NCI-H2227 (cell line): ENCODE measurements at regions not wholly inside any gene's neighbourhood (a gene's known extent, or its start where the extent isn't known, plus 50 kb on each side); places are given as distances from the start of the nearest gene placed in this dataset.
A peak's percentile ranks its signal among the peaks of the same experiment; 100 is the strongest.

Source experiments
- DNase-seq: peaks from one replicate; lab custom pipeline; 2025; ENCODE audit not compliant: unreplicated experiment; lab: John Stamatoyannopoulos, UW

DNA sequence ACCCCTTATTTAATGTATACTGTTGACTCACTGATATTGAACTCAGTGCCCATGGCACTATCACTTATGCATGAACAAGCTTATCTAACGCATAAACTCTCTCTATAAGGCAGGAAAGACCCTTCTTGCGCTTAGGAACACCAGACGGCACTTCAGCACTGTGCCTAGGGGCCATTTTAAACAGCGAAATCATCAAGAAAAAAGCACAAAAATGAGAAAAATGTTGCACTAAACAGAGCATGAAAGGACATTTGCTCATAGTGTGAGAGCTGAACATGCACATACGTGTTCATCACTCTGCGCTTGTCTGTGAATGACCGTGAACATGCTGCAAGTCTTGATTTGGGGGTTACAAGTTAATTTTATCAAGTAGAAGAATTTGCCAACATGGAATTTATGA is 109.6 kb downstream of the WDR11 start:
- DNase-seq: no peak

DNA sequence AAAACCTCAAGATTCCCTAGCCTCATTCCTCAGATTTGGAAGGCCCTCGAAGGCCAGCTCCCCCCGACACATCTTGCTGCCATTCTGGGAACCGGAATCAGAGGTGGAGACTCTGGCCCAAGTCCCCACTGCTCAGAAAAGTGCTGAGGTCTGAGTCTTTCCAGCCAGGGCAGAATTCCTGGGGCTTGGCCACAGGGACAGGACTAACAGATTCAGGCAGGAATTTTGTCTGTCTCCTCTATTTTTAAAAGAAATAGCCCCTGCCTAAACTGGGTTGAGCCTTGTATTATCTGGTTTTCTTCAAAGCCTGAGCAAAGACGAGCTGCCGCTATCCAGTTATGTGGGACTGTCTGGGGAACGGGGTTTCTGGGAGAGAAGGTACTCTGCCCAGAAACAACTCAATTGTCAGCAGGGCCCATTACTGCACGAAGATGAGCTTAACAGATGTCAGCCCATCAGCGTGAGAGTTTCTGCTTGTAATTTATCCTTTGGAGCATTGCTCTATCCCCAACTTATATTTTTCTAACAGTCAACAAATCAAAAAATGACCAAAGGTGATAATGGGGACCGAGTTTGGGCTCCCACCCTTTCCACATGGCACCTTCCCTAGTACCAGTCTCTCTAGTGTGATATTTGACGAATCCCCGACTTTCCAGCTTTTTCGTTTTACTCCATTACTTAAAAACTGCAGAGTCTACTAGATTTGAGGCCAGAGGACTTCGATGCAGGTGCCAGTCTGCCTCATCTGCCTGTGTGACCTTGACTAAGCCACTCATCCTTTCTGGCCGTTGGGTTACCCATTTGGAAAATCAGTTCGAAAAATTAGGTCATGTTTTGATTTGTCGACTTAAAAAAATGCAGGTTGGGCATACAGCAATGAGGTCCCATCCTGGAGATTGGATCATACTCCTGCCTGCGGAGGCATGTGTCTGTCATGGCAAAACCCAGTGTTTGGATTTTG is 110.9 kb downstream of the WDR11 start:
- no peak for DNase-seq

DNA sequence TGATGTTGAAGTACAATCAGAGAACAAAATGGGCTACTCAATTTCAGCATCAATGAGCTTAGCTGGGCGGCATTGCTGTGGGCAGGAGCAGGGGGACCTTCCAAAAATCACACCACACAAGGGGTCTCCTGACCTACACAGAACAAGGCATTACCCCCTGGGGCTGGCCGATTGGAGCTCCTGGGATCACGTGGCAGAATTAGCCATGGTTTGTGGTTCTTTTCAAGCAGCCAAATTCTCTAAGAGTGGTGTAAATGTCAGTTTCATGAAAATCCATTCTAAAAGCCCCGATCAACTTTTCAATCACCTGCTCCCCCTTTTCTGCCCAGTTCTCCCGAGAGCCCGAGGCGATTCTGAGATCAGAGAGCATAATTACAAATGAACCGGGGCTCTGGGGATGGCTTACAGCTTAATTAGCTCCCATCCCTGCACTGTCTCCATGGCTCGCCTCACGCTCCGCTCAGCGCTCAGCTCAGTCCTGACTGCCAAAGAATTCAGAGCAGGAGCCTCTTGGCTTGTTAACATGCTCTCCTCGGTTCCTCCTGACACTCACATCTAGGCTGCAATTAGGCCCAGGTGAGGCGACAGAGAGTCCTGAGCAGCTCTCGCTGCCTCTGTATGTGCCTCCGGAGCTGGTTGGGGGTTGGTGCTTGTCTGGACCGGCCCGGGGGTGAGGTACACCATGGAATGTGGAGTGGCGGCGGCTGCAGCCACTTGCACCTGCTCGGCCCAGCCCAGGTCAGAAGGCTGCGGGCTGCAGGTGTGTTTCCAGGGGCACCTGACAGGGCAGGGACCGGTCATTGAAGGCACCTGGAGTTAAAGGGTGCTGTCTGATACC is 111.8 kb downstream of the WDR11 start:
- DNase-seq: peak; percentile 46

DNA sequence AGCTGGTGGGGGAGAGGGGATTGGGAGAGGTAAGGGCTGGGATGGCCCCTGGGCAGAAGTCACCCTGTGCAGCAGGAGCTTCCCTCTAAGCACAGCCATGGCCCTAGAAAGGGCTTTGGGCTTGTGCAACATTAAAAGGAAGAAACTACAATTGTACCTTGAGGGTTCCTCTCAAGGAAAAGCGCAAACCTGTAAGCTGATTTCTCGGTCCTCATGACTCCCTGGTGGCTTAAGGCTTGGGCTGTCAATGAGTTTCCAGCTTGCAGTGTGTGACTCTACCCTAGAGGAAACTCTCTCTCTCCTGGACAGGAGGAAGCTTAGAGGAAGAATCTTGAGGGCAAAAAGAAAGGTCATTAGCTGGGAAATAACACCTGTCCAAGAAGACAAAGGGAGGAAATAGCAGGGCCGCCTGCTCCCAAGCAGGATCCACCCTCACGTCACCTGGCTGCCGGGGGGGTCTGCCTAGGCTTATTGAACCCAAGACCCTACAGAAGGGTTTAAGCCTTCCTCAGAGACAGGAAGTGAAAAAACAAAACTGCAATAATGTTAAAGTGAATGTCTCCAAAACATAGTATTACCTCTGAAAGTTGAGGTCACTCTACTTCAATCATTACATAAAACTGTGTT is 112.5 kb downstream of the WDR11 start:
- no peak for DNase-seq

DNA sequence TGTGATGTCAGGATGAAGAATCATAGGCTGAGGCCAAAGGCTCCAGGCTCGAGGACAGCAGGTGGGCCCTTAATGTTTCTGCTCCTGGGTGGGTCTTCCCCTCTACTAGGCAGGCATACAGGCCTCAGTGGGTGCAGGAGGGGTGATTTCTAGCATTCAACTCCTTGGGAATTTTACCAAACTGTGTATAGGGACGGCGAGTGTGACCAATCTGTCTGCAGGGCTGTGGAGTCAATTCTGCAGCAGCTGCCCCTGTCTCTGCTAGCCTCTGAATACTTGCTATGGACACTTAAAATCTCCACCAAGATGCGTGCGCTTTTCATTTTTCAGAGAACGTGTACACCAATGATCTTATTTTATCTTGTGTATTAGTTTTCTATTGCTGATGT is 115.5 kb downstream of the WDR11 start:
- no peak for DNase-seq

DNA sequence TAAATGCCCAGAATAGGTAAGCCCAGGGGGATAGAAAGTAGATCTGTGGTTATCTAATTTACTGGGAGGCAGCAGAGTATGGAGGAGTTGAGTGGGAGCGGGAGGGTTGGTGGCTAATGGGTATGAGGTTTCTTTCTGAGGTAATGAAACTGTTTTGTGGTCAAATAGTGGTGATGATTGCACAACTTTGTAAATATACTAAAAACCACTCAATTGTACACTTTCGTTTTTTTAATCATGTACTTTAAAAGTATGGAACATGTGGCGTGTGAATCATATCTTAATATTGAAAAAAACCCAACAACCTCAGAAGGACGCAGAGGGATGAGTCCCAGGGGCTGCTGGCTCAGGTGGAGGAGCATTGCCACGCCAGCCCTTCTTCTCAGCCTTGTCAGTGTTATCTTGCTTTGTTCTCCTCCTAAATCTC is 118.1 kb downstream of the WDR11 start:
- no peak for DNase-seq

DNA sequence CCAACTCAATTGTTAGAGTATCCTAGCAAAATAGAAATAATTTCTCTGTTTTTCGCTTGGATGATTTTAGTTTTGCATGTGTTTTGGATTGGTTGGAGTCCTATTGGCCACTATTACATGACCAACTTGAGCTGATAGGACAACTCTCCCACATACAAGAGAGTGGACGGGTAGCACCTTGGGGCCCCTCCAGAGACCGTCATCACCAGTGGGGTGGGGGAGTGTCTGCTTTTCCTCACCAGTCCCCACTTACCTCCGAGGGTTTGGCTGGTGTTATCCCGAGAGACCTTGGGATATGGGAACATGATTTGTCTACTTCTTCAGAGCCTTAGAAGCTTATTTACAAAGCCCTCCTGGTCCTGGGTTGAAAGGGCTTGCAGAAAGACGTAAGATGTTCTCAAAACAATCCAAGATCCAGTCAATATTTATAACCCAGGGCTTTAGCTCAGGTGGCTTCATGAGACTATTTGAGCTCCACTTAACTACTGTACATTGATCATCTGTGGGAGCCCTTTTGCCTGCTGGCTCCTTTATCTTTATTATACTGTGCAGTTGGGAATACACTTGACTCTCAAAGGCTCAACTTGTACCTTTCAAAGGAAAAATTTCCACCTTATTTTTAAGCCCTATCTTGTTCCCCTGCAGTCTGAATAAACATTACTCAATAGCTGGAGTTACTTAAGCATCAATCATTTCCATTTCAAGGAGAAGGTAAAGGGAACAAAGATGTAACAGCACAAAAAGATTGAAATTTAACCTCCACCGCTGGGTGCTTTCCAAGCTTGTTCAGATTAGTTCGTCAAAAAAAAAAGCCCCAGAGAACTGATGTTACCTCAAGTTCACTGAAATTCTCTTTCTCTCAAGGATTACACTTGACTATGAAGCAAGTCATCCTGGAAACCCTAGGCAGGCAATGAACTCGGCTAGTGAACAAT is 119.7 kb downstream of the WDR11 start:
- DNase-seq: no peak

DNA sequence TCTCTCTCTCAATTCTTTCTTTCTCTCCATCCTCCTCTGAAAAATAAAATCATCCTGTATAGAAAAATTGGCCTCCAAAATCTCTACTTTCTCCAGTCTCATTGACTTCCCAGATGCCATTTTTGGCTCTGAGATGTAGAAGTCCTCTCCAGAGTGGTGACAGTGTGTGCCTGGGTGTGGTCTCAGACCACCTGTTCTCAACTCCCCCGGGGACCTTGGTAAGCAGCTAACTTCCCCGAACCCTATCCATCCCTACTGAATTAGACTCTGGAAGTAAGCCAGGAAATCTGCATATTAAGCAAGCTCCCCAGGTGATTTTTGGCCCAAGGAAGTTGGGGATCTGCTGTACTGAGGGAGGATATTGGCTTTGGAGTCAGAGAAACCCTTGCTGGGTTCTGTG is 120.5 kb downstream of the WDR11 start:
- no peak for DNase-seq

DNA sequence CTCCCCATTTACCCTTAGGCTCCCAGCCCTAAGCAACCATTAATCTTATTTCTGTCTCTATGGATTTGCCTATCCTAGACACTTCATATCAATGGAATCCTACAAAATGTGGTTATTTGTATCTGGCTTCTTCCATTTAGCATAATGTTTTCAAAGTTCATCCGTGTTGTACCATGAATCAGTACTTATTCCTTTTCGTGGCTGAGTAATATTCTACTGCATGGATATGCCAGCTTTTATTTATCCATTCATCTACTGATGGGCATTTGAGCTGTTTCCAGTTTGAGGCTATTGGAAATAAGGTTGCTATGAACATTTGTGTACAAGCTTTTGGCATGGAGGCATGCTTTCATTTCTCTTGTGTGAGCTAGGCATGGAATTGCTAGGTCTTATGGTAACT is 121.1 kb downstream of the WDR11 start:
- DNase-seq: no peak

DNA sequence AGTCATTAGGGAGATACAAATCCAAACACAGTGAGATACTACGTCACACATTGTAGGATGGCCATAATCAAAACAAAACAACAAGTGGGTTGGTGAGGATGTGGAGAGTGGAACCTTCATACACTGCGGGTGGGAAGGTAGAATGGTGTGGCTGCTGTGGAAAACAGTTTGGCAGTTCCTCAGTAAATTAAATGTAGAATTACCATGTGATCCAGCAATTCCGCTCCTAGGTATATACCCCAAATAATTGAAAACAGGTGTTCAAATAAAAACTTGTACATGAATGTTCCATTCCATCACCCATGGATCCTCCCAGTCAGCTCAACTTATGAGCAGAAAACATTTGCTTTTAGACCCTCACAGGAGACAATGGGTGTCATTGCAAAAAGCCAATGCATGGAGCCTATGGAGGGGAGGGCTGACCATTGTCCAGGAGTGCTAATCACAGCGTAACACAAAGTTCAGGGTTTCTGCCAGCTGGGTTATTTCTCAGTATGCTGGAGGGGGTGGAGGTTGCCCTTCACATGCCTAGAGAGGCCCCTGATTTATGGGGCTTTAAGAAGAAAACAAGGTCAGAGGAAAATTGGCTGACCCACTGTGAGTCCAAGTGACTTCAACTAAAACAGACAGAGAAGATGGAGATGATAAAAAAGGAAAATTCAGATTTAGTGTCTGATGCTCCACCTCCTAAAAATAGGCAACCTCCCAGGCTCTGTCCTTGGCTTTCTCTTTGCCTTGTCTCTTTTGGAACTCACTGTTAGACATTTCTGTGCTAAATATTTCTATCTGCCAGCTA is 124.1 kb downstream of the WDR11 start:
- no peak for DNase-seq

DNA sequence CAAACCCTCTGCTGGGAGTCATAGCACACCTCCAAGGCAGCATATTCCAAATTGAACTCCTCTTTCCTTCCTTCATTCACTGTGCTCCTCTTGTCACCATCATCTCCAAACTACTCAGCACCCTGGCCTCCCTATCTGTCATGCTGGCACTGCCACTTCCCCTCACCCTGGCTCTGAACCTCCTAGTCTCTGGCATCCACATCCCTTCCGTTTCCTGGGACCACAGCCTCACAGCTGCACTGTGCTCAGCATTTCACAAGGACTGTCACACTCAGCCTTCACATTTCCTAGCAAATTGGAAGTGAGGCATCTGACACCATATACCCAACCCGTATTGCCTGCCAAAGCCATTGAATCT is 124.7 kb downstream of the WDR11 start:
- no peak for DNase-seq

DNA sequence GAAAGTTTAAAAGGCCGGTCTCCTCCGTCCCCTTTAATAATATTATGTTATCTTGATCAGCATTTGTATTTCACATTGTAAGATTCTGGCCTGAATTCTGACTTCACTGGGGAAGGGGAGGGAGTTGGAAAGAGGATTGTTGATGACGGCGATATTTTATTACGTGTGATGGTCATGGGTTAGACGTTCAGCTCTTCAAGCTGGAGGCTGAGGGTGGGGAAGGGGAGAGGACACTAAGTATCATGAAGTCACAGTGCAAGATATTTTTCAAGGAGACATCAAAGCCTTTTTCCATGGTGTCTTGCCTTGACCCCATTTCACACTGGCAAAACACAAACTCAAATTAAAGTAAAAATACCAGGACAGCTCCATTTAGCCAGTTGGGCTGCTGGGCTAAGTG is 126.7 kb downstream of the WDR11 start:
- DNase-seq: no peak

DNA sequence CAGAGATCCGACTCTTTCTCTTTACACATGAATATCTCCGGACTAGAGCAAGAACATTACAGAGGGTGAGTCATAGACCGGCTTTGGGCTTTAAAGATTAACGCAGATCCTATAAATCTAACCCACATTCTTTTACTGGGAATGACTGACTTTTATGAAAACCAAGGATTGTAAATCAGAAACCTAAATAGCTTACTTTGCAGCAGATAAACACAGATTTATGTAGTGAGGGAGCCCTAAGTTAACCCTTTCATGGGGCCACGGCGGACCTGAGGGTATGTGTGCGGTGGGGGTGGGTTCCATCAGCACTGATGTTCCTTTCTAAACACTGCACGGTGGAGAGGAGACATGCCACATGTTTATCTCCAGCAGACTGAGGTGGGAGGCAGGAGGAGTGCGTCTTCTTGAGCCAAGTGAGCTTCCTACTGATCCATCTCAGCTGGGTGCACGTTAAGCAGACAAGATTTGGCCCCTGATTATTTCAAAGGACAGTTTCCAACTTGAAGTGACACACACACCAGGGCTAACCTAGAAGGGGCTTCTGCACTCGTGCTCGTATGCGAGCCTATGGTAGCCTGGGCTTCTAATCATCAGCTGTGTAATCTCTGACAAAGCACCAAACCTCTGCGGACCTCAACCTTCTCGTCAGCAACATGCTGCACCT is 127.6 kb downstream of the WDR11 start:
- DNase-seq: no peak

DNA sequence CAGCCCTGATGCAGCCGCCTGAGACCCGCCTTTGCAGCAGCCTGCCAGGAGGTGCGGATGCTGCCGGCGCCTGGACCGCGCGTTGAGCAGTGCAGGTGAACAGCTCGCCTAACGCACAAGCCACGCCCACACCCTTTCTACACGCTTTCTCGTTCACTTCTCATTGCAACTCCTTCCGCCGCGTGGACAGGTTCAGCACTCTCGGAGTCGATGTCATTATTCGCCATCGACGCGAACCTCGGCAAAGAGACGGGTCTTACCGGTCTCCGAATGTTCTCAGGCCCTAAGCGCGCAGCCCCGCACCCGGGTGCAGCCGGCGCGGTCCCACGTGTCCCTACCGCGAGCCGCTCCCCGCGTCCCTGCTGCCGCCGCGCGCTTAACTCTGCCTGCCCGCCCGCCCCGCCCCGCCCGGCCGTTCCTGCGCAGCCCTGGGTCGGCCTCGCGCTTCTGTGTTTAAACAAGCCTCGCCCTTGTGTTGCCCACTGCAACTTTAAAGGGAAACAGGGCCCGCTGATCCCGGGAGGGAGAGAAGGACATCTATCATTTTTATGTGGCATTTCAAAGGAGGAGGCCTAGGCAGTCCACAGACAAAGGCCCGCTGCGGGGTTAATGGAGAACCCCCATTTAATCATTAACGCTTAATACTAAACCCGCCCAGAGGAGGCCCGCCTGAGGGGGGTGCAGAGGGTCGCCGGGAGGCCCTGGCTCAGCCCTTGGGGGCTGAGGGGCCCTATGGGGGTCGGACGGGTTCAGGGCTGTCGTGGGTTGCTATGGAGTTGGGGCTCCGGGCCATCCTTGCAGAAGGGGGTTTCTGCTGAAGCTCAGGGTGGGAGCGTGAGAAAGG is 128.5 kb downstream of the WDR11 start:
- peak; percentile 75 for DNase-seq

DNA sequence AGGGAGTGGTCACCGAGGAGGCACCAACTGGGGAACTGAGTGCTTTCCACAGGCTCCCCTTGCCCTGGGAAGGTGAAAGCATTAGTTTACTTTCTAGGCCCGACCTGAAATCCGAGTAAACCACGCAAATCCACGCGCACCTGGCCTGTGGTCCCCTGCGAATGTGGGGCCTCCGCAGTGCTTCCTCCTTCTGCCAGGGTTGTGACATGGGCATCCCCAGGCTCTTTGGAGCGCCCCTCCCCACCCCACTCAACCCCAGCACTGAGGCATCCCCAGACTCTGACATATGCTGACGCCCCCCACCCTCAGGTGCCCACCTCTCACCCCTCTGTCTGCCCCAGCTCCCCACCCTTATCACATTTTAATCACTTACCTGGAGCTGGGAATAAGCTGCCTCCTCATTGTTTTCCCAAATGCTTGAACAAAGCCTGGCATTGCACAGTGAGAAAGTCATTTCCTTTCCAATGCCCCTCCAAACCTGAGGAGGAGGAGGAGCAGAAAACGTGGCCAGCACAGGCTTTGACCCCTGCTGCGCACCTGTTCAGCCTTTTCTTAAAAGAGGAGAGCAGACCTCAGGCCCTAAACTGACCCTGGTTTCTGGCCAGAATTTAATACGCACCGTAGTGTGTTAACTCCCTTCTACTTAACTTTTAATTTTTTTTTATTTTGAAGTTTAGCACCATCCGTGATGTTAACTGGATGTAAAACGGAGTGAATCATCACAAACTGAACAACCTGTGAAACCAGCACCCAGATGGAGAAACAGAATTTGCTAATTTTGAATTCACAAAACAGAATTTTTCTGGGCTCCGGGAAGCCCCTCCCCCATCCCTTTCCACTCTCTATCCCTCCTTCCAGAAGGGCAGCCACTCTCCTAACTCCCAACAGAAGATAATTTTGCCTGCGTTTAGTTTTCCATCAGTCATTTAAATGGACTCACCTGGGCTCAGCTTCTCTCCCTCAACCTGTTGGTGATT is 129.4 kb downstream of the WDR11 start:
- no peak for DNase-seq

DNA sequence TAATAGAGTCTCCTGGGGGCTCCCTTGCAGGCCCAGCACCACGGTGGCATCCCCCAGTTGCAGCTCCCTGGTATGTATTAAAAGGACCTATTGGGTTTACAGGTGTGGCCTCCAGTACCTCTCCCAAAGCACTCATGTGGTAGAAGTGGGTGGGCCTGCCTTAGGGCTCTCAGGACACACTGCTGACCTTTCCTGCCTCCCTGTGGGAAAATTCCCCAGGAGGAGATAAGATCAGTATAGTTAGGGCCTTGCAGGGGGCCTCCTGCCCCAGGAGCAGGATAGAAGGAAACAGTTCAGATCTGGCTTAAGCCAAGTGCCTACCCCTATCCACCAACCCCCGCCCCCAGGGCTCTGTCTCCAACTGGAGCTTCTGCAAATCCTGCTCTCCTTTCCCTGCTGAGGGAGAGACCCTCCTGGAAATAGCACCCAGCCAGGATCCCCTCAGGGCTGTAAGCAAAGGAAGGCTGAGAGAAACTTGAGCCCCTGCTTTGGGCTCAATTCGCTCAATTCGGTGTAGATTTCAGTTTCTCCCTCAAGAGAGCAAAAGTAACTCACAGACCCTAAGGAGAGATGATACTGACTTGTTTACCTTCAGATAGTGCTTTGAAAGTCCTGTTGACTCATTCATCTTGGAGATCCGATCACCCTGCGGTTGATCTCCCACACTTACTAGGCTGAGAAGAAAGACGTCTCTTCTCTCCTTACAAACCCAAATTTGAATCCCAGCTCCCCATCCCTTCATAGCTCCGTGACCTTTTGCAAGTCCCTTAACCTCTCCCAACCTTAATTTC is 130.6 kb downstream of the WDR11 start:
- DNase-seq: no peak
